GM12892 (cell line): ENCODE measurements at regions not wholly inside any gene's neighbourhood (a gene's known extent, or its start where the extent isn't known, plus 50 kb on each side); places are given as distances from the start of the nearest gene placed in this dataset.

Experiments used
- DNase-seq: peaks from one replicate; pipeline ENCODE4 v3.0.0; 2011; ENCODE audit not compliant: insufficient read length
- FAIRE-seq: peaks from 2 replicates; lab custom pipeline; 2011; peaks lifted over from hg19 to GRCh38; lab: Jason Lieb, UNC
- POLR2A ChIP-seq: IDR thresholded peaks from 2 replicates; pipeline ENCODE4 v1.6.1; 2011; ENCODE audit warnings: low read depth, low read length, control low read depth
- POLR2AphosphoS5 ChIP-seq: IDR thresholded peaks from 2 replicates; pipeline ENCODE4 v1.6.1; 2011; ENCODE audit warnings: low read depth, low read length, control low read depth
- TAF1 ChIP-seq: IDR thresholded peaks from 2 replicates; pipeline ENCODE4 v1.6.1; 2011; ENCODE audit warnings: low read depth, mild to moderate bottlenecking, control low read depth, low read length, borderline replicate concordance

DNA sequence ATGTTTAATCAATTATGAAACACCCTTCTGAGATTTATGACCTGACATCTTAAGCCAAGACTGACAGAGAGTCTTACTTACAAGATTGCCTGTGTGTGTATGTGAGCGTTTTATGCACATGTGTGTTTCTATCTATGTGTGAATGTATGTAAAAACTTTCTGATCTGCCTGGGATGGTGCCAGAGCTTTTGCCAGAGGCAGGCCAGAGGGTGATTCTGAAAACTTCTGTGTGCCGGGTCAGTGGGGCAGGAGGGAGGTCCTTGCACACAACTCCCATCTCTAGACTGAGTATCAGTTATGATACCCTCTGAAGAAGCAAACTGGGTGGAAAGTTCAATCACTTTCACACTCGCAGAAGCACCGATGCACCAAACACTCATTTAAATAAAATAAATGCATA lies 335.0 kb upstream of the NT5C1B start:
- DNase-seq, result no peak
- TF ChIP-seq POLR2A (no peak), POLR2AphosphoS5 (no peak), TAF1 (no peak)
- no peak for FAIRE-seq

DNA sequence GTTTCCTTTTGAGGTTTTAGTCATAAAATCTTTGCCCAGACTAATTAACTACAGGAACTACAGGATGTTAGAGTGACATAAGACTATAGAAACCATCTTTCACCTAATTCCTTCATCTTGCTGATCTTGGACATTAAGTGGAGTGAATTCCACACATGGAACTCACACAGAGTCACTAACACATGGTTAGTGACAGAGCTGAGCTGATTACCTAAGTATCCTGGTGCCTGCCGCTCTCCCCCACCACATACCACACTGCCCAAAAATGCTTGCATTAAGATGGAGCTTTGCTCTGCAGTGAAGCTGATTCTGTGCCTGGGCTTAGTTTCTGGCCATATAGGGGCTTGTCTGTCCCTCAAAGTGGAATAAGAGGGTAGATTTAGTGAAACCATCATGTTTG lies 332.9 kb upstream of the NT5C1B start:
- no peak for FAIRE-seq

DNA sequence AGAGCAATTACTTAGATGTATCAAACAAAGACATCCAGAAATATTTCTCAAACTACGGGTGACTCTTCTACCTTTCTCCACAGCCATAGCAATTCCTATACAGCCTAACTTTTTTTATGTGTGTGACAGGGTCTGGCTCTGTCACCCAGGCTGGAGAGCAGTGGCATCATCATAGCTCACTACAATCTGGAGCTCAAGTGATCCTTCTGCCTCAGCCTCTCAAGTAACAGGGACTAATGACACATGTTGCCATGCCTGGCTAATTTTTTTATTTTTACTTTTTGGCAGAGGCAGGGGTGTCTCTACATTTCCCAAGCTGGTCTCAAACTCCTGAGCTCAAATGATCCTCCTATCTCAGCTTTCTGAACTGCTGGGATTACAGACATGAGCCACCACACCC lies 328.9 kb upstream of the NT5C1B start:
- DNase-seq, result no peak
- no peak for FAIRE-seq
- TF ChIP-seq POLR2A (no peak), TAF1 (no peak), POLR2AphosphoS5 (no peak)

More for the DNA sequence above, 332.9 kb upstream of the NT5C1B start:
- DNase-seq, result no peak
- TF ChIP-seq POLR2A, result no peak
- TF ChIP-seq TAF1, result no peak
- TF ChIP-seq POLR2AphosphoS5, result no peak

- DNase-seq (no peak), FAIRE-seq (no peak)
- TF ChIP-seq TAF1, result no peak
- TF ChIP-seq POLR2A, result no peak
- TF ChIP-seq POLR2AphosphoS5, result no peak
These were observed 325.9 kb upstream of the NT5C1B start for GRCh38 chr2:18915227-18915626.

- TF ChIP-seq POLR2AphosphoS5 (no peak), POLR2A (no peak), TAF1 (no peak)
- no peak for FAIRE-seq
These were observed 324.1 kb upstream of the NT5C1B start for GRCh38 chr2:18913512-18913911.

DNA sequence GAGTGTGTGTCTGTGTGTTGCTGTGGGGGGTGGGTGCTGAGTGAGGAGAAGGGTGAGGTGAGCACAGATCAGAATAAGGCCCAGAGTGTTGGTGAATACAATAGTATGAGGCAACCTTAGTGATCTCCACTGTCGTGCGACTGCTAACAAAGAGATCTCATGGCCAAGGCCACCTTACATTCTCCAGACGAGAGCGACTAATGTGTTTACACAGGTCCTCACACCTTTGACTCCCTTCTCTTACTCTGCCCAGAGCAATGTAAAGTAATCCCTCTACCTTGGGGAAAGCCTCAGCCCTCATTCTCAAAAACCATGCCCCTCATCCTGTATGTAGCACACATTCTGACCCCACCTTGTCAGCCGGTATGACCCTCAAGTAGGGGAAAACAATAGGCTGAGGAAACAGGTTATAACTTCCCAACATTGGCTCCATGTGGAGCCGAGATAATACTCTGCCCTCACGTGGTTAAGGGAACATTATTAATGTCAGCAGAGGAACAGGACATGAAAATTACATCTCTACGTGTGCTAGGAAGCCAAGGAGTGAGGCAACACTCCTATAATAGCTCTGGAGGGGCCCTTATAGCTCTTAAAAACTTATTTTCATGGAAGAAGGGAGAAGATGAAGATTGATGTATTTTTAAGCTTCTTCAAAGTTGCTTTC lies 323.0 kb upstream of the NT5C1B start:
- no peak for FAIRE-seq
- DNase-seq, result no peak
- no peak for TF ChIP-seq TAF1
- no peak for TF ChIP-seq POLR2AphosphoS5
- no peak for TF ChIP-seq POLR2A

More at GRCh38 chr2:18913512-18913911, 324.1 kb upstream of the NT5C1B start:
- no peak for DNase-seq

GRCh38 chr2:18911416-18911815 lies 322.0 kb upstream of the NT5C1B start:
- no peak for FAIRE-seq
- DNase-seq, result no peak
- TF ChIP-seq TAF1, result no peak
- TF ChIP-seq POLR2AphosphoS5, result no peak
- no peak for TF ChIP-seq POLR2A

- DNase-seq, result no peak
- FAIRE-seq, result no peak
- TF ChIP-seq TAF1 (no peak), POLR2AphosphoS5 (no peak), POLR2A (no peak)
These were observed 321.5 kb upstream of the NT5C1B start for GRCh38 chr2:18910843-18911242.

GRCh38 chr2:18907937-18908336 lies 318.6 kb upstream of the NT5C1B start:
- no peak for FAIRE-seq
- no peak for TF ChIP-seq POLR2A
- TF ChIP-seq POLR2AphosphoS5, result no peak
- TF ChIP-seq TAF1, result no peak
- DNase-seq, result no peak

GRCh38 chr2:18907508-18907907 lies 318.1 kb upstream of the NT5C1B start:
- DNase-seq (no peak), FAIRE-seq (no peak)
- TF ChIP-seq POLR2AphosphoS5, result no peak
- no peak for TF ChIP-seq TAF1
- TF ChIP-seq POLR2A, result no peak

GRCh38 chr2:18903750-18904149 lies 314.4 kb upstream of the NT5C1B start:
- DNase-seq, result peak; percentile 19
- peak; percentile 68 for FAIRE-seq
- TF ChIP-seq POLR2AphosphoS5 (no peak), TAF1 (no peak), POLR2A (no peak)

DNA sequence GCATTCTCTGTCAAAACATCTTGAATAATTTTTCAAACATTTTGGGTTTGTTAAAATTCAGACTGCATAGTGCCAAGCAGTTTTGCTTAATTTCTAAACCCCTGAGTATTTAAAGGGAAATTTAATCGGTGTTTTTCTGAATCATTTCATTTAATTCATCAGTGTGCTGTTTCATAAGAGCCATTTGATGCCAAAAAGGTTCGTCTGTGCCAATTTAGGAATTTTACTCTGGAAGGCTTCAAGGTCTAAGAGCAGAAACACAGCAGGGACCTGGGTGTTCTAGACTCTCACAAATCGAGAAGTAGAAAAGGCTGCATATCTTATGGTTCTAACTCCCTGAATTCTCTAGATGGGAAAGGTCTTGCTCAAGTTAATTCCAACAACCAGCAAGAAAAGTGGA lies 311.9 kb upstream of the NT5C1B start:
- FAIRE-seq (no peak), DNase-seq (no peak)
- no peak for TF ChIP-seq POLR2A
- no peak for TF ChIP-seq POLR2AphosphoS5
- TF ChIP-seq TAF1, result no peak

- FAIRE-seq (no peak), DNase-seq (no peak)
- TF ChIP-seq POLR2AphosphoS5, result no peak
- no peak for TF ChIP-seq TAF1
- TF ChIP-seq POLR2A, result no peak
These were observed 311.3 kb upstream of the NT5C1B start for GRCh38 chr2:18900691-18901141.
